K562 (cell line): ENCODE measurements at regions not wholly inside any gene's neighbourhood (a gene's known extent, or its start where the extent isn't known, plus 50 kb on each side); places are given as distances from the start of the nearest gene placed in this dataset.

Experiments used
- CBX3 ChIP-seq, 2 experiments: IDR thresholded peaks; 1 replicate in 1 of 2; 2 replicates in 1 of 2; pipeline ENCODE4 v1.6.1; 2012; ENCODE audit warnings: inconsistent platforms in 2 of 2, low read length in 2 of 2, borderline replicate concordance in 1 of 2, control low read depth in 1 of 2
- CEBPG ChIP-seq, 3 experiments: fragments of 200-800 bp in 1 of 3; sonication (Bioruptor generic) in 1 of 3; sonication (generic) in 1 of 3; formaldehyde crosslinking in 1 of 3; IDR thresholded peaks in 2 of 3; conservative IDR thresholded peaks in 1 of 3; 2 replicates each; pipeline versions ENCODE4 v1.6.1 to v1.8.0; 2016 to 2022; ENCODE audit warnings: missing compliant biosample characterization in 2 of 3, missing genetic modification characterization in 2 of 3, mild to moderate bottlenecking in 1 of 3, missing genetic modification reagents in 1 of 3
- CREM ChIP-seq: IDR thresholded peaks from 2 replicates; pipeline ENCODE4 v1.6.1; 2014; ENCODE audit warnings: antibody characterized with exemption, low read depth
- ILK ChIP-seq: fragments of 450-650 bp; IDR thresholded peaks from 2 replicates; pipeline ENCODE4 v1.6.1; 2016; ENCODE audit warnings: missing genetic modification characterization, low read depth, mild to moderate bottlenecking, missing compliant biosample characterization, moderate library complexity, borderline replicate concordance
- MEIS2 ChIP-seq: fragments of 450-650 bp; IDR thresholded peaks from 2 replicates; pipeline ENCODE4 v1.6.1; 2014; ENCODE audit warnings: mild to moderate bottlenecking; ENCODE audit not compliant: partially characterized antibody
- RB1 ChIP-seq: fragments of 450-650 bp; IDR thresholded peaks from 2 replicates; pipeline ENCODE4 v1.6.1; 2017; ENCODE audit warnings: low read depth, mild to moderate bottlenecking
- TAF7 ChIP-seq: fragments of 450-650 bp; IDR thresholded peaks from 2 replicates; pipeline ENCODE4 v1.6.1; 2016; ENCODE audit warnings: missing genetic modification characterization, missing compliant biosample characterization
- USF1 ChIP-seq: sonication (generic); formaldehyde crosslinking; IDR thresholded peaks from 2 replicates; pipeline ENCODE4 v1.9.0; 2022; ENCODE audit warnings: mild to moderate bottlenecking, missing genetic modification reagents
- ZBTB2 ChIP-seq: fragments of 450-650 bp; IDR thresholded peaks from 2 replicates; pipeline ENCODE4 v1.6.1; 2016; ENCODE audit warnings: antibody characterized with exemption
- ZBTB40 ChIP-seq, 2 experiments: fragments of 450-650 bp in 1 of 2; sonication (generic) in 1 of 2; formaldehyde crosslinking in 1 of 2; IDR thresholded peaks; 2 replicates each; pipeline versions ENCODE4 v1.7.1 to v1.9.0; 2016 to 2022; ENCODE audit warnings: inconsistent platforms in 1 of 2, mild to moderate bottlenecking in 1 of 2, missing genetic modification reagents in 1 of 2
- ZNF274 ChIP-seq: IDR thresholded peaks from 2 replicates; pipeline ENCODE4 v1.6.1; 2011; ENCODE audit warnings: low read depth, mild to moderate bottlenecking, low read length, moderate library complexity, borderline replicate concordance
- ZNF384 ChIP-seq: IDR thresholded peaks from 2 replicates; pipeline ENCODE4 v1.6.1; 2012; ENCODE audit warnings: low read depth, low read length, improper control_type of control experiment
- ZNF398 ChIP-seq: fragments of 250-450 bp; sonication (Bioruptor Pico); IDR thresholded peaks from 2 replicates; pipeline ENCODE4 v1.8.0; 2021; ENCODE audit warnings: moderate library complexity, mild to moderate bottlenecking, inconsistent platforms

- TF ChIP-seq ZBTB40 (IDR thresholded peaks at IDR 0.05) (0 out of 2 replicates have a peak, but pooled peaks have one; percentile 11), ZBTB40 (CRISPR knock-in tag; IDR thresholded peaks at IDR 0.05) (no peak), ZNF398 (CRISPR knock-in tag) (no peak), USF1 (CRISPR knock-in tag) (no peak), CBX3 (IDR thresholded peaks at IDR 0.05; ENCODE audit: borderline replicate concordance in 1 of 2, low read length in 2 of 2) (no peak), CREM (0 out of 2 replicates have a peak, but pooled peaks have one; percentile 14), TAF7 (tag) (no peak), ILK (tag) (no peak), MEIS2 (peak; percentile 52), RB1 (no peak), ZNF384 (no peak), ZNF274 (no peak), CEBPG (CRISPR knock-in tag; IDR thresholded peaks at IDR 0.05) (no peak), CEBPG (tag; conservative IDR thresholded peaks at IDR 0.05 in 1 of 2, IDR thresholded peaks at IDR 0.05 in 1 of 2) (peak in 1 of 2 experiments; percentile 53; a peak in 1 of 4 replicates), ZBTB2 (no peak)
Observed at GRCh38 chr6:137749696-137750211, 117.3 kb upstream of the TNFAIP3 start (continued).
